HepG2 (cell line): ENCODE measurements at regions not wholly inside any gene's neighbourhood (a gene's known extent, or its start where the extent isn't known, plus 50 kb on each side); places are given as distances from the start of the nearest gene placed in this dataset.

Experiments
- E2F5 ChIP-seq: sonication (generic); formaldehyde crosslinking; conservative IDR thresholded peaks from 2 replicates; pipeline ENCODE4 v1.4.0; 2020; ENCODE audit warnings: missing genetic modification reagents
- EZH2 ChIP-seq: conservative IDR thresholded peaks from 2 replicates; pipeline ENCODE4 v1.6.1; 2012; ENCODE audit warnings: mild to moderate bottlenecking, low read depth, low read length, moderate library complexity
- KDM1A ChIP-seq: IDR thresholded peaks from 2 replicates; pipeline ENCODE4 v1.6.1; 2016; ENCODE audit warnings: missing compliant biosample characterization
- MAZ ChIP-seq, 2 experiments: sonication (generic) in 1 of 2; formaldehyde crosslinking in 1 of 2; IDR thresholded peaks; 2 replicates each; pipeline versions ENCODE4 v1.5.0 to v1.6.1; 2012 to 2020; ENCODE audit warnings: low read depth in 2 of 2, mild to moderate bottlenecking in 2 of 2, borderline replicate concordance in 1 of 2, improper control_type of control experiment in 1 of 2, low read length in 1 of 2, missing genetic modification reagents in 1 of 2, moderate library complexity in 1 of 2
- NR2C2 ChIP-seq: sonication (generic); formaldehyde crosslinking; IDR thresholded peaks from 2 replicates; pipeline ENCODE4 v1.4.0; 2020; ENCODE audit warnings: missing genetic modification reagents, mild to moderate bottlenecking, moderate library complexity, borderline replicate concordance
- NR2F2 ChIP-seq: IDR thresholded peaks from 2 replicates; pipeline ENCODE4 v1.6.1; 2012; ENCODE audit warnings: low read depth, inconsistent platforms, borderline replicate concordance
- PBX3 ChIP-seq: sonication (generic); formaldehyde crosslinking; IDR thresholded peaks from 2 replicates; pipeline ENCODE4 v1.8.1; 2023; ENCODE audit warnings: missing genetic modification reagents, inconsistent platforms, borderline replicate concordance
- SP2 ChIP-seq: sonication (generic); formaldehyde crosslinking; IDR thresholded peaks from 2 replicates; pipeline ENCODE4 v1.5.1; 2020; ENCODE audit warnings: mild to moderate bottlenecking, missing genetic modification reagents
- SUZ12 ChIP-seq: fragments of 150-350 bp; IDR thresholded peaks from 2 replicates; pipeline ENCODE4 v1.6.1; 2014; ENCODE audit warnings: low read depth, low read length
- U2AF2 ChIP-seq: fragments of 200-400 bp; formaldehyde crosslinking; IDR thresholded peaks from 2 replicates; pipeline ENCODE4 v1.6.1; 2017; ENCODE audit warnings: low read depth, mild to moderate bottlenecking, low read length
- ZFP36 ChIP-seq: fragments of 150-350 bp; IDR thresholded peaks from 2 replicates; pipeline ENCODE4 v1.6.1; 2018; ENCODE audit warnings: borderline replicate concordance, low read length, low read depth; ENCODE audit not compliant: partially characterized antibody
- ZNF772 ChIP-seq: sonication (generic); formaldehyde crosslinking; IDR thresholded peaks from 2 replicates; pipeline ENCODE4 v1.5.0; 2020; ENCODE audit warnings: mild to moderate bottlenecking, missing genetic modification reagents

- TF ChIP-seq U2AF2, result no peak
- TF ChIP-seq EZH2, result no peak
- TF ChIP-seq PBX3 (CRISPR knock-in tag), result no peak
- TF ChIP-seq ZFP36, result no peak
- TF ChIP-seq SP2 (CRISPR knock-in tag), result no peak
- no peak for TF ChIP-seq E2F5
- no peak for TF ChIP-seq SUZ12
- TF ChIP-seq NR2F2, result no peak
- TF ChIP-seq MAZ (IDR thresholded peaks at IDR 0.05; ENCODE audit: borderline replicate concordance, low read depth, low read length), result no peak
- TF ChIP-seq MAZ (CRISPR knock-in tag; IDR thresholded peaks at IDR 0.05; ENCODE audit: low read depth), result no peak
- TF ChIP-seq NR2C2 (CRISPR knock-in tag), result no peak
- TF ChIP-seq KDM1A (CRISPR knock-in tag), result no peak
- TF ChIP-seq ZNF772 (CRISPR knock-in tag), result no peak
These were observed 235.3 kb upstream of the SETMAR start for GRCh38 chr3:4067893-4068292.
